Common myeloid progenitor, CD34-positive (primary cell): ENCODE measurements at regions not wholly inside any gene's neighbourhood (a gene's known extent, or its start where the extent isn't known, plus 50 kb on each side); places are given as distances from the start of the nearest gene placed in this dataset.

Experiments used
- CTCF ChIA-PET: fragments of 350-600 bp; sonication (Branson Sonifier 250); formaldehyde crosslinking; loops from one replicate; lab custom pipeline; 2021; ENCODE audit warnings: antibody characterized with exemption; lab: Charles Lee
- POLR2A ChIA-PET: fragments of 350-600 bp; sonication (Branson Sonifier 250); formaldehyde crosslinking; loops from one replicate; lab custom pipeline; 2021; ENCODE audit warnings: antibody characterized with exemption; lab: Charles Lee
- DNase-seq, 3 donors: peaks; one replicate each; pipeline versions ENCODE4 v3.0.0 to v3.0.0-alpha.2; 2013
- H3K27ac ChIP-seq, 2 experiments: 1 replicate in 1 of 2; 2 replicates in 1 of 2; pipeline ENCODE4 v1.7.0; 2013; ENCODE audit warnings: inconsistent platforms in 2 of 2, low read length in 2 of 2, mild to moderate bottlenecking in 2 of 2, low read depth in 1 of 2, moderate library complexity in 1 of 2; ENCODE audit not compliant: severe bottlenecking in 2 of 2, insufficient read depth in 1 of 2, poor library complexity in 1 of 2
- H3K27me3 ChIP-seq, 5 experiments: replicated peaks in 2 of 5; 1 replicate in 3 of 5; 2 replicates in 2 of 5; pipeline versions ENCODE4 v1.6.1 to v1.7.0; 2013; ENCODE audit warnings: low read length in 4 of 5, mild to moderate bottlenecking in 2 of 5, moderate library complexity in 2 of 5, inconsistent platforms in 1 of 5; ENCODE audit not compliant: insufficient read depth in 5 of 5, control insufficient read depth in 4 of 5
- H3K36me3 ChIP-seq, 4 experiments: 1 replicate in 2 of 4; 2 replicates in 2 of 4; pipeline versions ENCODE4 v1.6.1 to v1.7.0; 2013; ENCODE audit warnings: low read length in 3 of 4, control low read depth in 1 of 4, mild to moderate bottlenecking in 1 of 4; ENCODE audit not compliant: control insufficient read depth in 4 of 4, insufficient read depth in 4 of 4
- H3K4me1 ChIP-seq, 4 experiments: 1 replicate in 3 of 4; 2 replicates in 1 of 4; pipeline versions ENCODE4 v1.6.1 to v1.7.1; 2013; ENCODE audit warnings: low read length in 3 of 4, mild to moderate bottlenecking in 3 of 4, control low read depth in 1 of 4, inconsistent platforms in 1 of 4, moderate library complexity in 1 of 4; ENCODE audit not compliant: control insufficient read depth in 4 of 4, insufficient read depth in 4 of 4; ENCODE audit errors: control extremely low read depth in 1 of 4
- H3K4me3 ChIP-seq, 7 experiments: 1 replicate in 4 of 7; 2 replicates in 3 of 7; pipeline versions ENCODE4 v1.5.1 to v1.7.0; 2013; ENCODE audit warnings: mild to moderate bottlenecking in 7 of 7, low read length in 6 of 7, moderate library complexity in 6 of 7, inconsistent platforms in 2 of 7, low read depth in 2 of 7, control low read depth in 1 of 7; ENCODE audit not compliant: insufficient read depth in 4 of 7, control insufficient read depth in 1 of 7; ENCODE audit errors: extremely low read depth in 1 of 7
- H3K9me3 ChIP-seq, 5 experiments: 1 replicate in 4 of 5; 2 replicates in 1 of 5; pipeline versions ENCODE4 v1.6.1 to v1.7.1; 2013; ENCODE audit warnings: low read length in 4 of 5, mild to moderate bottlenecking in 2 of 5, inconsistent platforms in 1 of 5, low read depth in 1 of 5, moderate library complexity in 1 of 5; ENCODE audit not compliant: control insufficient read depth in 4 of 5, insufficient read depth in 2 of 5; ENCODE audit errors: control extremely low read depth in 1 of 5
- WGBS: methylation state at CpG from one replicate; pipeline ENCODE4 v1.1.5; 2013; ENCODE audit not compliant: insufficient coverage; 5-methylcytosine and 5-hydroxymethylcytosine counted together

GRCh38 chr15:73813589-73813988 is 59.8 kb upstream of the TBC1D21 start:
- POLR2A ChIA-PET = no interaction called here
- Histone ChIP-seq H3K27ac (no peak overlapping the region), H3K36me3 (no peaks in the 10 kb centered on the region), H3K4me1 (no peaks in the 10 kb centered on the region), H3K9me3 (no peaks in the 10 kb centered on the region), H3K4me3 (no peak overlapping the region), H3K27me3 (peaks cover 0 to 2% (median 0%) of the 10 kb centered on the region in 5 experiments)
- WGBS = 94% methylated on average over 2 of the region's 3 CpGs
- CTCF ChIA-PET = interaction anchor here (1.2 kb wide), 1 partner anchor 33 kb away, joined by 4 read pairs; no protein-coding TSS in a partner anchor
- DNase-seq = no peak

GRCh38 chr15:73818308-73818985 is 54.9 kb upstream of the TBC1D21 start:
- DNase-seq = no peak
- peaks cover 0 to 1% (median 0%) of the 10 kb centered on the region in 4 experiments for H3K4me1 ChIP-seq
- no peak overlapping the region for H3K4me3 ChIP-seq
- WGBS = 89% methylated on average over 7 of the region's 8 CpGs
- ChIA-PET POLR2A (no interaction called here), CTCF (no interaction called here)
- H3K36me3 ChIP-seq = no peaks in the 10 kb centered on the region
- peaks cover 0 to 6% (median 0%) of the 10 kb centered on the region in 5 experiments for H3K9me3 ChIP-seq
- peaks cover 0 to 2% (median 0%) of the 10 kb centered on the region in 5 experiments for H3K27me3 ChIP-seq
- H3K27ac ChIP-seq = no peak overlapping the region

GRCh38 chr15:73821181-73821580 is 52.2 kb upstream of the TBC1D21 start:
- POLR2A ChIA-PET = no interaction called here
- H3K27me3 ChIP-seq = peaks cover 0 to 2% (median 0%) of the 10 kb centered on the region in 5 experiments
- WGBS = 81% methylated on average over 2 of the region's 2 CpGs
- H3K4me1 ChIP-seq = peaks cover 0 to 1% (median 0%) of the 10 kb centered on the region in 4 experiments
- no peak overlapping the region for H3K4me3 ChIP-seq
- CTCF ChIA-PET = no interaction called here
- no peaks in the 10 kb centered on the region for H3K36me3 ChIP-seq
- no peak overlapping the region for H3K27ac ChIP-seq
- peaks cover 0 to 6% (median 0%) of the 10 kb centered on the region in 5 experiments for H3K9me3 ChIP-seq
- DNase-seq = no peak

GRCh38 chr15:73822998-73823397 is 50.4 kb upstream of the TBC1D21 start:
- H3K4me1 ChIP-seq = peaks cover 0 to 1% (median 0%) of the 10 kb centered on the region in 4 experiments
- WGBS = 34% methylated on average over 3 of the region's 3 CpGs
- H3K27me3 ChIP-seq = peaks cover 0 to 7% (median 2%) of the 10 kb centered on the region in 5 experiments
- ChIA-PET POLR2A (no interaction called here), CTCF (interaction anchor here (1.1 kb wide), 1 partner anchor 26 kb away, joined by 3 read pairs; no protein-coding TSS in a partner anchor)
- no peak overlapping the region for H3K27ac ChIP-seq
- no peak overlapping the region for H3K4me3 ChIP-seq
- peaks cover 0 to 6% (median 0%) of the 10 kb centered on the region in 5 experiments for H3K9me3 ChIP-seq
- H3K36me3 ChIP-seq = no peaks in the 10 kb centered on the region
- DNase-seq = no peak
